SW480 (cell line): ENCODE measurements at regions not wholly inside any gene's neighbourhood (a gene's known extent, or its start where the extent isn't known, plus 50 kb on each side); places are given as distances from the start of the nearest gene placed in this dataset.

Experiments used
- DNase-seq: peaks from one replicate; pipeline ENCODE4 v3.0.0-alpha.2; 2016; ENCODE audit warnings: low spot score

GRCh38 chr4:121226362-121226761 is 62.2 kb upstream of the TNIP3 start:
- no peak for DNase-seq

- no peak for DNase-seq
Measured at GRCh38 chr4:121221608-121222007, 57.5 kb upstream of the TNIP3 start.

GRCh38 chr4:121221201-121221600 is 57.1 kb upstream of the TNIP3 start:
- no peak for DNase-seq

- no peak for DNase-seq
Measured at GRCh38 chr4:121220698-121221097, 56.6 kb upstream of the TNIP3 start.

- no peak for DNase-seq
Measured at GRCh38 chr4:121219227-121219626, 55.1 kb upstream of the TNIP3 start.

GRCh38 chr4:121217351-121217750 is 53.2 kb upstream of the TNIP3 start:
- no peak for DNase-seq

GRCh38 chr4:121216461-121216860 is 52.3 kb upstream of the TNIP3 start:
- no peak for DNase-seq

- no peak for DNase-seq
Measured at GRCh38 chr4:121213940-121214339, 49.8 kb upstream of the TNIP3 start.
